ENCODE measurements at regions not wholly inside any gene's neighbourhood (a gene's known extent, or its start where the extent isn't known, plus 50 kb on each side); places are given as distances from the start of the nearest gene placed in this dataset.

GRCh38 chr2:38174646-38175423 is 98.9 kb upstream of the CYP1B1 start:
- Mint-ChIP-seq H3K27me3 (ENCODE audit: insufficient read depth, low read depth, poor library complexity) (no peaks in the 10 kb centered on the region), H3K4me1 (peaks cover 6% of the 10 kb centered on the region; the same call in 2 of the 3 replicates), H3K27ac (no peak overlapping the region), H3K36me3 (ENCODE audit: low read depth) (no peaks in the 10 kb centered on the region), H3K4me3 (no peak overlapping the region), H3K9me3 (no peaks in the 10 kb centered on the region)
- ATAC-seq = no peak
- H3K9me2 ChIP-seq (ENCODE audit: insufficient read depth) = peaks cover 9% of the 10 kb centered on the region; the same call in 1 of the 2 replicates
- no peak overlapping the region for H3K4me3 ChIP-seq
- no peaks in the 10 kb centered on the region for H3F3A ChIP-seq (replicated peaks; ENCODE audit: low read depth)
- no peaks in the 10 kb centered on the region for H3K36me3 ChIP-seq (ENCODE audit: insufficient read depth)
- H3K27me3 ChIP-seq (ENCODE audit: insufficient read depth) = no peaks in the 10 kb centered on the region
- no peaks in the 10 kb centered on the region for H4K20me1 ChIP-seq (replicated peaks; ENCODE audit: insufficient read depth)
- TF ChIP-seq ZNF331 (CRISPR knock-in tag; IDR thresholded peaks at IDR 0.05; ENCODE audit: low read depth) (no peak), NANOG (IDR thresholded peaks at IDR 0.05; ENCODE audit: borderline replicate concordance) (no peak), ZNF462 (CRISPR knock-in tag; IDR thresholded peaks at IDR 0.05) (no peak), JUNB (IDR thresholded peaks at IDR 0.05; ENCODE audit: unreplicated experiment) (no peak), EZH2phosphoT487 (IDR thresholded peaks at IDR 0.05; ENCODE audit: unreplicated experiment) (no peak), ETS1 (IDR thresholded peaks at IDR 0.05) (no peak), POLR2AphosphoS5 (IDR thresholded peaks at IDR 0.05; ENCODE audit: low read depth) (no peak), CREB1 (CRISPR knock-in tag; IDR thresholded peaks at IDR 0.05; ENCODE audit: low read depth) (no peak), STAT1 (IDR thresholded peaks at IDR 0.05; ENCODE audit: unreplicated experiment) (no peak), ZNF114 (CRISPR knock-in tag; IDR thresholded peaks at IDR 0.05) (no peak), EZH2 (IDR thresholded peaks at IDR 0.05; ENCODE audit: low read depth, unreplicated experiment) (no peak)
- TF ChIP-seq, protein P1, sequence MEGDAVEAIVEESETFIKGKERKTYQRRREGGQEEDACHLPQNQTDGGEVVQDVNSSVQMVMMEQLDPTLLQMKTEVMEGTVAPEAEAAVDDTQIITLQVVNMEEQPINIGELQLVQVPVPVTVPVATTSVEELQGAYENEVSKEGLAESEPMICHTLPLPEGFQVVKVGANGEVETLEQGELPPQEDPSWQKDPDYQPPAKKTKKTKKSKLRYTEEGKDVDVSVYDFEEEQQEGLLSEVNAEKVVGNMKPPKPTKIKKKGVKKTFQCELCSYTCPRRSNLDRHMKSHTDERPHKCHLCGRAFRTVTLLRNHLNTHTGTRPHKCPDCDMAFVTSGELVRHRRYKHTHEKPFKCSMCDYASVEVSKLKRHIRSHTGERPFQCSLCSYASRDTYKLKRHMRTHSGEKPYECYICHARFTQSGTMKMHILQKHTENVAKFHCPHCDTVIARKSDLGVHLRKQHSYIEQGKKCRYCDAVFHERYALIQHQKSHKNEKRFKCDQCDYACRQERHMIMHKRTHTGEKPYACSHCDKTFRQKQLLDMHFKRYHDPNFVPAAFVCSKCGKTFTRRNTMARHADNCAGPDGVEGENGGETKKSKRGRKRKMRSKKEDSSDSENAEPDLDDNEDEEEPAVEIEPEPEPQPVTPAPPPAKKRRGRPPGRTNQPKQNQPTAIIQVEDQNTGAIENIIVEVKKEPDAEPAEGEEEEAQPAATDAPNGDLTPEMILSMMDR (conservative IDR thresholded peaks at IDR 0.05; ENCODE audit: low read depth in 2 of 2) = no peak
- TF ChIP-seq, protein P2, sequence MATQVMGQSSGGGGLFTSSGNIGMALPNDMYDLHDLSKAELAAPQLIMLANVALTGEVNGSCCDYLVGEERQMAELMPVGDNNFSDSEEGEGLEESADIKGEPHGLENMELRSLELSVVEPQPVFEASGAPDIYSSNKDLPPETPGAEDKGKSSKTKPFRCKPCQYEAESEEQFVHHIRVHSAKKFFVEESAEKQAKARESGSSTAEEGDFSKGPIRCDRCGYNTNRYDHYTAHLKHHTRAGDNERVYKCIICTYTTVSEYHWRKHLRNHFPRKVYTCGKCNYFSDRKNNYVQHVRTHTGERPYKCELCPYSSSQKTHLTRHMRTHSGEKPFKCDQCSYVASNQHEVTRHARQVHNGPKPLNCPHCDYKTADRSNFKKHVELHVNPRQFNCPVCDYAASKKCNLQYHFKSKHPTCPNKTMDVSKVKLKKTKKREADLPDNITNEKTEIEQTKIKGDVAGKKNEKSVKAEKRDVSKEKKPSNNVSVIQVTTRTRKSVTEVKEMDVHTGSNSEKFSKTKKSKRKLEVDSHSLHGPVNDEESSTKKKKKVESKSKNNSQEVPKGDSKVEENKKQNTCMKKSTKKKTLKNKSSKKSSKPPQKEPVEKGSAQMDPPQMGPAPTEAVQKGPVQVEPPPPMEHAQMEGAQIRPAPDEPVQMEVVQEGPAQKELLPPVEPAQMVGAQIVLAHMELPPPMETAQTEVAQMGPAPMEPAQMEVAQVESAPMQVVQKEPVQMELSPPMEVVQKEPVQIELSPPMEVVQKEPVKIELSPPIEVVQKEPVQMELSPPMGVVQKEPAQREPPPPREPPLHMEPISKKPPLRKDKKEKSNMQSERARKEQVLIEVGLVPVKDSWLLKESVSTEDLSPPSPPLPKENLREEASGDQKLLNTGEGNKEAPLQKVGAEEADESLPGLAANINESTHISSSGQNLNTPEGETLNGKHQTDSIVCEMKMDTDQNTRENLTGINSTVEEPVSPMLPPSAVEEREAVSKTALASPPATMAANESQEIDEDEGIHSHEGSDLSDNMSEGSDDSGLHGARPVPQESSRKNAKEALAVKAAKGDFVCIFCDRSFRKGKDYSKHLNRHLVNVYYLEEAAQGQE (IDR thresholded peaks at IDR 0.05; ENCODE audit: unreplicated experiment) = no peak
- no peaks in the 10 kb centered on the region for H3K79me2 ChIP-seq (replicated peaks; ENCODE audit: insufficient read depth)
- H2AFZ ChIP-seq = no peak overlapping the region
- no peak overlapping the region for H3K27ac ChIP-seq (ENCODE audit: low read depth)
- H3K4me2 ChIP-seq = no peak overlapping the region
- DNase-seq (ENCODE audit: low spot score) = no peak
- no peaks in the 10 kb centered on the region for H3K4me1 ChIP-seq (ENCODE audit: insufficient read depth)

Measured in GM23338 (cell line).